HG02970 (cell line): ENCODE measurements at regions not wholly inside any gene's neighbourhood (a gene's known extent, or its start where the extent isn't known, plus 50 kb on each side); places are given as distances from the start of the nearest gene placed in this dataset.

Experiments used
- ATAC-seq: cut with Tn5 transposase; IDR thresholded peaks from one replicate; pipeline ENCODE4 v1.9.1; 2021; ENCODE audit warnings: mild to moderate bottlenecking, moderate library complexity, moderate number of reproducible peaks; ENCODE audit not compliant: unreplicated experiment, low FRiP score

DNA sequence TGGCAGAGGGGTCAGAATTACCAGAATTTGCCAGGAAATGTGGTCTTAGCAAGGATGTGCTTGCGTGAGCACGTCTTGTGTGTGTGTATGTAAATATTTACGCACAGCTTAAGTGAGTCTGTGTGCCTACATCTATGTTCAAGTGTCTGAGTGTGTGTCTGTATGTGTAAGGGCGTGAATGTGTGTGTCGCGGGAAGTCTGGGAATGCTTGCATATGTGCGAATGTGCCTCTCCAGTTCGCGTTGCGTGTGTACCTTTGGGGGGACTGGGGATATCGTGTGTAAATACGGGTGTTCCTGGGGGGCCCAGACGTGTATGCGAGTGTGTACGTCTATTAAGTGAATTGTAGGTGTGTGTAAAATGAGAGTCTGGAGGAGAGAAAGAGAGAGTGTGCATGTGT is 68.6 kb upstream of the POU3F1 start:
- ATAC-seq, result no peak

DNA sequence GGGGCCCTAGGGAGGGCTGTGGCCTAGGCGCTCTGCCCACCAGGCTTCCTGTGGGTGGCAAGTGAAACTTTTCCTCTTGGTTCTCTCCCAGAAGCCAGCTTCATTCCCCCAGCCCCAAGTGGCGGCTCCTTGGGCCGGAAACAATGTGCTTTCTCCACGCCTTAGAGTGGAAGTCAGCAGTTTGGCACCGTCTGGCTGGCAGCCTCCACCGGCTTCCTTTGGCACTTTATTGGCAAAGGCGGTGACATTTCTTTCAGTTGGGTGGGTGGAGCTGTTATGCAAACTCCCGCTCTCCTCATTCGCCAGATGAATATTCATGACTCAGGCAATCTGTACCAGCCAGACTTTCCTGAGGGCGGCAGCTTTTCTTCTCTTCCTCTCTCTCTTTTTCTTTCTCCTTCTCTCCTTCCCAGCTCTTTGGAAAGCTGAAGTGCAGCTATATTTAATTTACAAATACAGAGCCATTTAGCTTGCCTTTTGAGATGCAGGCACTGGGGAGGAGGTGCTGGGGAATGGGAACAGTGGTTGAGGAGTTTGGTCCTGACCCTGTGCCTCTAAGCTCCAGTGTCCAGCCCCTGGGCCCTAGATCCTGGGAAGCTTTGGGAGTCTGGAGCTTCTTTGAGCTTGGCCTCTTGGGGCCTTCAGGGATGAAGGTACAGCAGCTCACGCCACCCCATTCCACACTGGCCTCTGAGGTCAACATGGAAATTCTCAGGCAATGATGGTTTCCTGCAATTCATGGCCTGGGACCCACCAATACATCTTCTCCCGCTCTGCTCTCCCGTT is 67.8 kb upstream of the POU3F1 start:
- ATAC-seq, result no peak

DNA sequence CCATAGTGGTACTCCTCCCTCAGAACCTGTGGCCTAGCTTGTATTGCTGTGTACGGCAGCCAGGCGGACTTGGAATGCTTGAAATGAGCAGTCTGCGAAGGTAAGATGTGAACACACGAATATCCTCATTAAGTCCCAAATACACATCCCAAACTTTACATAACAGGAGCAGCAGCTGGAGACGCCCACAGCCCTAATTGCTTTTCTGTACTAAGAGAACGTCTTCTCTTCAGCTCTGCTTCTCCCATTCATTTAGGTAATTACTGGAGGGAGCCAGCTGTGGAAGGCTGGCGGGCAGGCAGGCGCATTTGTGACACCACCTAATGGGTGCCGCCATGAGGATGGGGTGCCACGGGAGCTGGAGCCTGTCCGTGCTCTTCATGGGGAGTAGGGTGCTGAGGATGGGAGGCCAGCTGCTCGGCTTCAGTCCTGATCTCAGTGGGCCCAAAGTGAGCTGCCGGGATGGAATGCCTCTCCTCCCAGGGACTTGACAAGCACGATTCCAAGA is 66.6 kb upstream of the POU3F1 start:
- ATAC-seq, result no peak

DNA sequence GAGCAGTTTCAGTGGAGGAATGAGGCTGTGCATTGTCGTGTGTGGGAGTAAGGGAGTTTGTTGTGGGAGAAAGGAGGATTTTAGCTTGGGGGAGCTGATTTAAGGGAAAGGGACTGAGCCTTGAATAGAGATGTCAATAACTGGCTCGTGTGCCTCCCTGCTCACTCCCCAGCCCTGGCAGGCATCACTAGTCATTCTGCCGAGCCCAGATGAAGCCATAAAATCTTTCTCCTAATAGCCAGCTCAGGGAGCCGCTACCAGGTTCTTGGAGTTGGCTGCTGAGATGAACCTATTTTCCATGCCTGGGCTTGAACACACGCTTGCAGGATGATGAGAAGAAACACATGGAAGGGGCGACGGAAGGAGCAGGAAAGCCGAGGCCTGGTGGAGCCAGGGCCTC is 65.0 kb upstream of the POU3F1 start:
- ATAC-seq, result no peak

DNA sequence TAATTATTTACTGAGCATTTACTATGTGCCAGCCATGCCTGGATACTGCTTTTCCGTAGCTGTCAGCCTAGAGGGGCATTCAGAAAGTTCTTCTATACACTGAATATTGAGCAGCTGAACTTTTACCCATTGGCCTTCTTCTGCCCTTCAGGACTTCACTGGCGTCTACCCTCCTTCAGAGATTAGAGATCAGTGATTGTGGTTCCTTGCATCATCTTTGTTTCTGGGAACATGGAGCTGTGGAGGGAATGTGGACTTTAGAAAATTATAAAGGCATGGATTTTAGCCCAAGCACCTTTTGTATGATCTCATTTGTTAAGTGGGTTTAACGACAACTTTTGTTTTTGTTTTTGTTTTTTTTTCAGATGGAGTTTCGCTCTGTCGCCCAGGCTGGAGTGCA is 58.7 kb upstream of the POU3F1 start:
- no peak for ATAC-seq

DNA sequence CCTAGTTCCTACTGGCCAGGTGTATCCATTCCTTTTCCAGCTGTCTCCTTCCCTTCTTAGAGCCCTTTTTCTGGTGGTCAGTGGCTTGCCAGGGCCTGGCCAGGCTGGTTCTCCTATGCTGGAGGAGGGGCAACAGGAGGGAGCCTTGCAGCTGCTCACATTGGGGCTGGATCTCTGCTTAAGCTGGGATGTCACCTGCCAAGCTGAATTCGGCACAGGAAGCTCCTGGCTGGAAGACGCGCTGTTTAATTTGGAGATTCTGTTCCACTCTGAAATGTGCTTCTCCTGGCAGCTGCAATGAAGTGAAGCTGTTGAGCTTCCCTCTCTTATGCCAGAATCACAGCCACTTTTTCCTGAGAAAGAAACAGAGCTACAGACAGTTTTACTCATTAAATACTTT is 56.0 kb upstream of the POU3F1 start:
- no peak for ATAC-seq

DNA sequence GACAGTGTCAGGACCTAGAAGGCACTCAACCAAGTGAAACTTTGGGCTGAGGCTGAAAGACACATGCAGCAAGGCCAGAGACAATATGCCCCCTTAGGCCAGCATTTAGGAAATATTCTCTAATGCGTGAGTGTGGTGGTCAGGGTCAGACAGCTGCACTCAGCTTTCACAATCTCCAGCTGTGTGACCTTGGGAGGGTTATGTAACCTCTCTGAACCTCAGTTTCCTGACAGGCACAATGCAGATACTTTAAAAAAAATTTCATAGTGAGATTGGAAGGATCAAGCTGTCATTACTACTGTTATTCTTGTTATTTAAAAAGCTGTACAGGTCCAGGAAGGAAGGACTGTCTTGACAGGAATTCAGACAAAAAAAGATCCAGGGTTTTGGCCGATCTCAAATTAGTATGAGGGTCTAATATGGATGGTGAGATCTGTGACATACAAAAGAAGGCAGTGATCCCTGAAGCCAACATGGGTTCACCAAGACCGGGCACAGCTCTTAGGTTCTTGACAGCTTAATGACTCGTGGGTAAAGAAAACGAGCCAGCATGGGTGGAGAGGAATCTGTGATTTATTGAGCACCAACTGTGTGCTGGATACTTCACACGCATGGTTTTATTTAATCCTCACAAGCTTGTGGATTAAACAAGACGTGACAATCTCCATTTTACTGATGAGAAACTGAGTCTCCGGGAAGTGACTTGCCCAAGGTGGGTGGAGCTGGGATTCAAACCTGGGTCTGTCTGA is 54.6 kb upstream of the POU3F1 start:
- no peak for ATAC-seq

DNA sequence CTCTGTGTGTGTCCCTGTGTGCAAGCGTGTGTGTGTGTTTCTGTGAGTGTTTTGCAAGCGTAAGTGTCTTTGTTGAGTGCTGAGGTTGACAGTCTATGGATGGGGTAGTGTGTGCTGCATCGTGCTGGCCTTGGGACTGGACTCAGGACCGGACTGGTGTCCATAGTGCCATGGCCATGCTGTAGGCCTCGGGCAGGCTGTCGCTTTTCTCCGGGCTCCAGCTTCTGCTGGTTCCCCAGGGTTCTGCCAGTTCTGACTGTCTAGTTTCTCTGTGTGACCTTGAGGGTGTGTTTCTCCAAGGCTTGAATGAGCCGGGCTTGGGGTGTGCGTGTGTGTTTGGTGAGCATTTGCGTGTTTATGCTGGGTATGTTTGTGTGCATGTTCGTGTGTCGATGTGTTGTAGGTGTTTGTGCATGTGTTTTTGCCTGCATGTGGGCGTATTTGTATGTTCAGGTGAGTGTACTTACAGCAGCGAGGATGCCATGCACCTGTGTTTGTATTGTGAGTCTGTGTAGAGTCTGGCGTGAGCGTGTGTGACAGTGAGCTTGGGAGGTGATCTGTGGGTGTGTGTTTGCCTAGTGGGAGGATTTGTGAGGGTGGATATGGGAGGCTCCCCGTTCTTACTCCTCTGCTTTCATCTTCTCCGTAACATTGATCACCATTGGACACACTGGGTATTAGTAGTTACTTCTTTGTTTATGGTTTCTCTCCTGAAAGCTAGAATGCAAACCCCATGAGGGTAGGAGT is 51.7 kb upstream of the POU3F1 start:
- no peak for ATAC-seq

DNA sequence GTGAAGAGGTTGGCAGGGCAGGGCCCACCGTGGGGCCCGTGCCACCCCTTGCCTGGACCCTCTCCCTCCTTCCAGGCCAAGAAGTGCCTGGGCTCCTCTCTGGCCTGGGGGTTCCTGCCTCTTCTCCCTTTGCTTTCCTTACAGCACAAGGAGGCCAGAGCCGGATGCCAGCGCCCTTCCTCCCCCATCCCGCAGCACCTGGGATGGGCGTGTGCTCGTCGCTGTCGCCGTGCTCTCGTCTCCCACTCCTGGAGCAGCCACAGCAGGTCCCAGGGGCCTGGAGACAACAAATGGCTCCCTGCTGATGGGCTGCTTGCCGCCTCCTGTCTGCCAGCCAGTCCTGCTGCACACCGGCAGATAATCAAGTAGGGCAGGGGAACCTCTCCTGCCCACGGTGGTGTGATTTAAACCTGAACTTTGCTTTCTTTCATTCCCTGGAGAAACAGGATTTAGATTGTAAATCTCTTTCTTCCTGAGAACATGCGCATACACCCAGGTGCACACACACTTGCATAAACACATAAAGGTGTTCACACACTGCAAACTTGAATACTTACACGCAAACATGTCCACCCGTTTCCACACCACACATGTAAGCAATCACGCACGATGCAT is 50.8 kb upstream of the POU3F1 start:
- ATAC-seq, result no peak
